GM12892 (cell line): ENCODE measurements at regions not wholly inside any gene's neighbourhood (a gene's known extent, or its start where the extent isn't known, plus 50 kb on each side); places are given as distances from the start of the nearest gene placed in this dataset.

Experiments used
- POLR2A ChIP-seq: IDR thresholded peaks from 2 replicates; pipeline ENCODE4 v1.6.1; 2011; ENCODE audit warnings: low read depth, low read length, control low read depth
- POLR2AphosphoS5 ChIP-seq: IDR thresholded peaks from 2 replicates; pipeline ENCODE4 v1.6.1; 2011; ENCODE audit warnings: low read depth, low read length, control low read depth
- TAF1 ChIP-seq: IDR thresholded peaks from 2 replicates; pipeline ENCODE4 v1.6.1; 2011; ENCODE audit warnings: low read depth, mild to moderate bottlenecking, control low read depth, low read length, borderline replicate concordance

DNA sequence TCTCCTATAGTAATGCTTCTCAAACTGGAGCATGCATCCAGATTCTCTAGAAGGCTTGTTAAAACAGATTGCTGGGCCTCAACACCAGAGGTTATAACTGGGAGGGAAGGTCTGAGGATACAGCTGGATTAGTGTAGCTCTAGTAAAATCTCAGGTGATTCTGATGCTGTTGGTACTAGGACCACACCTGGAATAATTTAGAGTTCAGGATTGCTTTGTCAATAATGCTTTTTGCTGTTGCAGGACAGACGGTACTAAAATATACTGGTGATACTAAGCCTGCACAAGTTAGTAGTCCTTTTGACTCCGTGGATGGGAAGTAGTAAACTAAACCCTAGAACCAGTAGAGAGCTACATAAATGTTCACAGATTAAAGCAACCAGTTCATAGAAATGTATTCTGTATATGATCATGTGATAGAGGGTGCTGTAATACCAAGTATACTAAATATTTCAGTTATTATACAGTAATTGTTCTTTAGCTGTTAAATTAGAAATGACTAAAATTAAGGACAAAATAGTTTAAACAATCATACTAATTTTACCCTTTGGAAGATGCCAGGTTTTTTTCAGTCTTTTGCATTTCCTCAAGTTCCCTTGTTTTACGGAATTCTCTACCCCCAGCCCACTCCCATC lies 258.2 kb upstream of the STARD13 start:
- no peak; the same call in 1 of the 2 replicates for TF ChIP-seq POLR2AphosphoS5
- TF ChIP-seq POLR2A = no peak
- no peak for TF ChIP-seq TAF1
